Immature natural killer cell (primary cell): ENCODE measurements at regions not wholly inside any gene's neighbourhood (a gene's known extent, or its start where the extent isn't known, plus 50 kb on each side); places are given as distances from the start of the nearest gene placed in this dataset.

Experiments
- DNase-seq, 3 donors: peaks; one replicate each; pipeline ENCODE4 v3.0.0; 2022; ENCODE audit warnings: mixed read lengths in 1 of 3
- H3K27ac Mint-ChIP-seq, 6 donors: one replicate each; pipeline ENCODE4 v1.8.0; 2020; ENCODE audit warnings: mixed read lengths in 6 of 6, mild to moderate bottlenecking in 5 of 6, inconsistent platforms in 4 of 6, moderate library complexity in 3 of 6
- H3K27me3 Mint-ChIP-seq, 3 donors: one replicate each; pipeline ENCODE4 v1.8.0; 2020 to 2021; ENCODE audit warnings: low read depth in 3 of 3, mild to moderate bottlenecking in 3 of 3, mixed read lengths in 3 of 3, moderate library complexity in 3 of 3, inconsistent platforms in 1 of 3
- H3K36me3 Mint-ChIP-seq, 3 donors: one replicate each; pipeline ENCODE4 v1.8.0; 2020; ENCODE audit warnings: mixed read lengths in 3 of 3, inconsistent platforms in 2 of 3, mild to moderate bottlenecking in 2 of 3
- H3K4me1 Mint-ChIP-seq, 2 donors: one replicate each; pipeline ENCODE4 v1.8.0; 2020; ENCODE audit warnings: inconsistent platforms in 2 of 2, mild to moderate bottlenecking in 2 of 2, mixed read lengths in 2 of 2, moderate library complexity in 1 of 2
- H3K4me3 Mint-ChIP-seq, 5 donors: one replicate each; pipeline ENCODE4 v1.8.0; 2020; ENCODE audit warnings: mild to moderate bottlenecking in 5 of 5, mixed read lengths in 5 of 5, inconsistent platforms in 3 of 5, moderate library complexity in 3 of 5
- H3K9me3 Mint-ChIP-seq, 6 donors: one replicate each; pipeline ENCODE4 v1.8.0; 2020; ENCODE audit warnings: mild to moderate bottlenecking in 6 of 6, mixed read lengths in 6 of 6, inconsistent platforms in 4 of 6, moderate library complexity in 3 of 6

- Mint-ChIP-seq H3K9me3 (peaks cover 13 to 24% (median 18%) of the 10 kb centered on the region in 6 donors), H3K27ac (no peak overlapping the region), H3K27me3 (peaks cover 0 to 3% (median 0%) of the 10 kb centered on the region in 3 donors), H3K4me3 (no peak overlapping the region), H3K4me1 (no peaks in the 10 kb centered on the region), H3K36me3 (peaks cover 0 to 3% (median 0%) of the 10 kb centered on the region in 3 donors)
- no peak for DNase-seq
Measured at GRCh38 chr18:37649930-37650329, 84.3 kb upstream of the CELF4 start.

- Mint-ChIP-seq H3K9me3 (peaks cover 15 to 26% (median 18%) of the 10 kb centered on the region in 6 donors), H3K27ac (no peak overlapping the region), H3K4me3 (no peak overlapping the region), H3K4me1 (no peaks in the 10 kb centered on the region), H3K27me3 (peaks cover 0 to 3% (median 0%) of the 10 kb centered on the region in 3 donors), H3K36me3 (peaks cover 0 to 3% (median 0%) of the 10 kb centered on the region in 3 donors)
- no peak for DNase-seq
Measured at GRCh38 chr18:37649416-37649815, 83.8 kb upstream of the CELF4 start.

GRCh38 chr18:37641573-37641972, 76.0 kb upstream of the CELF4 start:
- no peak overlapping the region for H3K4me3 Mint-ChIP-seq
- peaks cover 8 to 26% (median 15%) of the 10 kb centered on the region in 6 donors for H3K9me3 Mint-ChIP-seq
- peaks cover 0 to 3% (median 3%) of the 10 kb centered on the region in 3 donors for H3K36me3 Mint-ChIP-seq
- H3K4me1 Mint-ChIP-seq, result no peaks in the 10 kb centered on the region
- no peak for DNase-seq
- H3K27ac Mint-ChIP-seq, result no peak overlapping the region
- H3K27me3 Mint-ChIP-seq, result peaks cover 0 to 2% (median 0%) of the 10 kb centered on the region in 3 donors

GRCh38 chr18:37640504-37640903, 74.9 kb upstream of the CELF4 start:
- DNase-seq, result no peak
- no peak overlapping the region for H3K27ac Mint-ChIP-seq
- peaks cover 0 to 1% (median 0%) of the 10 kb centered on the region in 3 donors for H3K27me3 Mint-ChIP-seq
- peaks cover 0 to 3% (median 3%) of the 10 kb centered on the region in 3 donors for H3K36me3 Mint-ChIP-seq
- no peaks in the 10 kb centered on the region for H3K4me1 Mint-ChIP-seq
- H3K4me3 Mint-ChIP-seq, result no peak overlapping the region
- H3K9me3 Mint-ChIP-seq, result peaks cover 8 to 26% (median 15%) of the 10 kb centered on the region in 6 donors

- no peaks in the 10 kb centered on the region for H3K4me1 Mint-ChIP-seq
- H3K9me3 Mint-ChIP-seq, result peaks cover 6 to 26% (median 16%) of the 10 kb centered on the region in 6 donors
- H3K27ac Mint-ChIP-seq, result no peak overlapping the region
- peaks cover 0 to 2% (median 0%) of the 10 kb centered on the region in 3 donors for H3K27me3 Mint-ChIP-seq
- peaks cover 0 to 3% (median 0%) of the 10 kb centered on the region in 3 donors for H3K36me3 Mint-ChIP-seq
- no peak for DNase-seq
- H3K4me3 Mint-ChIP-seq, result no peak overlapping the region
Measured at GRCh38 chr18:37639846-37640245, 74.2 kb upstream of the CELF4 start.

GRCh38 chr18:37637478-37637850, 71.9 kb upstream of the CELF4 start:
- no peaks in the 10 kb centered on the region for H3K4me1 Mint-ChIP-seq
- H3K36me3 Mint-ChIP-seq, result peaks cover 0 to 3% (median 0%) of the 10 kb centered on the region in 3 donors
- no peak overlapping the region for H3K27ac Mint-ChIP-seq
- H3K4me3 Mint-ChIP-seq, result no peak overlapping the region
- peaks cover 0 to 2% (median 0%) of the 10 kb centered on the region in 3 donors for H3K27me3 Mint-ChIP-seq
- H3K9me3 Mint-ChIP-seq, result peaks cover 4 to 13% (median 6%) of the 10 kb centered on the region in 6 donors
- no peak for DNase-seq

- no peaks in the 10 kb centered on the region for H3K4me1 Mint-ChIP-seq
- H3K27me3 Mint-ChIP-seq, result peaks cover 0 to 2% (median under 1%) of the 10 kb centered on the region in 3 donors
Measured at GRCh38 chr18:37636831-37637477, 71.4 kb upstream of the CELF4 start.

GRCh38 chr18:37634516-37634915, 68.9 kb upstream of the CELF4 start:
- DNase-seq, result no peak
- H3K27ac Mint-ChIP-seq, result no peak overlapping the region
- H3K9me3 Mint-ChIP-seq, result peaks cover 0 to 14% (median 8%) of the 10 kb centered on the region in 6 donors
- H3K4me3 Mint-ChIP-seq, result no peak overlapping the region
- no peaks in the 10 kb centered on the region for H3K4me1 Mint-ChIP-seq
- H3K36me3 Mint-ChIP-seq, result peaks cover 0 to 2% (median 0%) of the 10 kb centered on the region in 3 donors
- H3K27me3 Mint-ChIP-seq, result peaks cover 0 to 3% (median 2%) of the 10 kb centered on the region in 3 donors

More at GRCh38 chr18:37636831-37637477, 71.4 kb upstream of the CELF4 start:
- Mint-ChIP-seq H3K9me3 (peaks cover 0 to 11% (median 7%) of the 10 kb centered on the region in 6 donors), H3K27ac (no peak overlapping the region), H3K36me3 (peaks cover 0 to 3% (median 0%) of the 10 kb centered on the region in 3 donors), H3K4me3 (no peak overlapping the region)
- no peak for DNase-seq

DNA sequence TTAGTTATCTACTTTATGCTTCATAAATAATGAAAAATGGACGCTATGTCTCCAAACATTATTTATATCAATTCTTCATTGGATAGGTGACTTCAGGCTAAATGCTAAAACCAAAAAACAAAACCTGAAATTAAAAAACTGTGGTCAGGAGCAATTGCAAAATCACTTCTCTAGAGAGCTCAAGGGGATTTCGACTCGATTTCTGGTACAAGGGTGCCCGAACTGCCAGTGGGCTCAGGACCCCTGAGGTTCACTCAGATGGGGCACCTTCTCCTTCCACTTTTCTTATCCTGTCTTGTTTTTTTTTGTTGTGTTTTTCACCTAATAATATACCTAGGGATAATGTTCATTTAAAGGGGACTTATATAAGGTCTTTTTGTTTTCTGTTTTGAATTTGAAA, 65.8 kb upstream of the CELF4 start:
- Mint-ChIP-seq H3K36me3 (no peaks in the 10 kb centered on the region), H3K27ac (no peak overlapping the region), H3K9me3 (peaks cover 0 to 14% (median 8%) of the 10 kb centered on the region in 6 donors), H3K4me3 (no peak overlapping the region), H3K4me1 (no peaks in the 10 kb centered on the region), H3K27me3 (peaks cover 0 to 3% (median 2%) of the 10 kb centered on the region in 3 donors)
- DNase-seq, result no peak

GRCh38 chr18:37630334-37630733, 64.7 kb upstream of the CELF4 start:
- Mint-ChIP-seq H3K27ac (no peak overlapping the region), H3K9me3 (peaks cover 0 to 14% (median 7%) of the 10 kb centered on the region in 6 donors), H3K4me1 (no peaks in the 10 kb centered on the region), H3K36me3 (no peaks in the 10 kb centered on the region), H3K4me3 (no peak overlapping the region), H3K27me3 (peaks cover 0 to 3% (median 2%) of the 10 kb centered on the region in 3 donors)
- no peak for DNase-seq

GRCh38 chr18:37628470-37629220, 63.0 kb upstream of the CELF4 start:
- Mint-ChIP-seq H3K4me3 (no peak overlapping the region), H3K27ac (no peak overlapping the region), H3K27me3 (peaks cover 0 to 4% (median 0%) of the 10 kb centered on the region in 3 donors), H3K36me3 (no peaks in the 10 kb centered on the region), H3K9me3 (peaks cover 3 to 13% (median 7%) of the 10 kb centered on the region in 6 donors), H3K4me1 (no peaks in the 10 kb centered on the region)
- DNase-seq, result no peak

- H3K27ac Mint-ChIP-seq, result no peak overlapping the region
- no peaks in the 10 kb centered on the region for H3K36me3 Mint-ChIP-seq
- H3K9me3 Mint-ChIP-seq, result peaks cover 2 to 18% (median 6%) of the 10 kb centered on the region in 6 donors
- H3K4me3 Mint-ChIP-seq, result no peak overlapping the region
- DNase-seq, result no peak
- H3K27me3 Mint-ChIP-seq, result peaks cover 2 to 3% (median 2%) of the 10 kb centered on the region in 3 donors
- no peaks in the 10 kb centered on the region for H3K4me1 Mint-ChIP-seq
Measured at GRCh38 chr18:37624318-37624717, 58.7 kb upstream of the CELF4 start.

- no peaks in the 10 kb centered on the region for H3K36me3 Mint-ChIP-seq
- no peak for DNase-seq
- no peak overlapping the region for H3K4me3 Mint-ChIP-seq
- H3K27ac Mint-ChIP-seq, result no peak overlapping the region
- H3K9me3 Mint-ChIP-seq, result peaks cover 0 to 30% (median 5%) of the 10 kb centered on the region in 6 donors
- H3K27me3 Mint-ChIP-seq, result peaks cover 3 to 4% (median 3%) of the 10 kb centered on the region in 3 donors
- H3K4me1 Mint-ChIP-seq, result no peaks in the 10 kb centered on the region
Measured at GRCh38 chr18:37619964-37620363, 54.4 kb upstream of the CELF4 start.

- Mint-ChIP-seq H3K27me3 (peaks cover 2 to 3% (median 3%) of the 10 kb centered on the region in 3 donors), H3K27ac (no peak overlapping the region), H3K9me3 (peaks cover 0 to 19% (median 3%) of the 10 kb centered on the region in 6 donors), H3K36me3 (no peaks in the 10 kb centered on the region), H3K4me1 (no peaks in the 10 kb centered on the region), H3K4me3 (no peak overlapping the region)
- DNase-seq, result no peak
Measured at GRCh38 chr18:37617623-37618022, 52.0 kb upstream of the CELF4 start.
